Muscle of back (tissue), 3 donors: ENCODE measurements at regions not wholly inside any gene's neighbourhood (a gene's known extent, or its start where the extent isn't known, plus 50 kb on each side); places are given as distances from the start of the nearest gene placed in this dataset.
"Not testable (repeated sequence)": the region's sequence is repeated elsewhere in the genome, so short reads cannot be mapped to it uniquely, and the experiment has no call there.

Source experiments
- DNase-seq, 3 donors: peaks; one replicate each; pipeline versions ENCODE4 v3.0.0 to v3.0.0-alpha.2; 2013

DNA sequence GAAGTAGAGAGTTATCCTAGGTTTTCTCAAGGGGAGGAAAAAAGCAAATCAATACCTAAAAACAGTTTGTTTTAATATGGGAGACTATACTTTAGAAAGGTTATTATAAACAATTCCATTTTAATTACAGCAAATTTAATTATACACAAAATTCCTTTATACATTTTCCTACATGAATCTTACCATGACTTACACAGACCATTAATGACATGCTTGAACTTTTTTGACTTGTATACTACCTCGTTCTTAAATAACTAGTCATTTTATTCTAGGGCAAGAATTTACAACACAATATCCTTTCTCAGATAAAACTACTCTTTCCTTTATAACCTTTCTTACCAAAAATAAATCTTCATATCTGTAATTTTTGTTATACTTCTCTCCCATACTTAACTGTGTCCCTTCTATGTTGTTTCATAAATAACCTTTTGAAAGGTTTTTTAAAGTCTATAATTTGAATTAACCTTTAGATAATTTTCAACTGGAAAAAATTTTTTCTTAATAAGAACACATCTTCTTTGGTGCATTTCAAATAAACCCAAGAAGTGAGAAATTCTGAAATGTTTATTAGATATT is 729.4 kb downstream of the TENT5A start:
- DNase-seq, result no peak

GRCh38 chr6:81017586-81017985 is 734.9 kb downstream of the TENT5A start:
- not testable (repeated sequence) for DNase-seq

DNA sequence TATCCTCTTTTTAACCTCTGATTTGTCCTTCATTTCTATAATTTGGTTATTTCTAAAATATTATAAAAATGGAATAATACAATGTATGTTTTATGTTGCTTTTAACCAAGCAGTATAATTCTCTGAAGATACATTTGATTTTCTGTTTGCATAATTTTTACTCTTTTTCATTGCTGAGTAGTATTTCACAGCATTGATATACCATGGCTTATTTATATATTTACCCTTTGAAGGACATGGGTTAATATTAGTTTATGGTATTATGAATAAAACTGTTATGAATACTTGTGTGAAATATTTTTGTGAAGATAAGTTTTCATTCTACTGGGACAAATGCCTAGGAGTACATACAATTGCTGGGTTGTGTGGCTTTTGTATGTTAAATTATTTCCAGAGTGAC is 748.6 kb downstream of the TENT5A start:
- DNase-seq, result no peak

GRCh38 chr6:81003156-81003555 is 749.3 kb downstream of the TENT5A start:
- no peak for DNase-seq

GRCh38 chr6:81002126-81002525 is 750.4 kb downstream of the TENT5A start:
- DNase-seq, result no peak

DNA sequence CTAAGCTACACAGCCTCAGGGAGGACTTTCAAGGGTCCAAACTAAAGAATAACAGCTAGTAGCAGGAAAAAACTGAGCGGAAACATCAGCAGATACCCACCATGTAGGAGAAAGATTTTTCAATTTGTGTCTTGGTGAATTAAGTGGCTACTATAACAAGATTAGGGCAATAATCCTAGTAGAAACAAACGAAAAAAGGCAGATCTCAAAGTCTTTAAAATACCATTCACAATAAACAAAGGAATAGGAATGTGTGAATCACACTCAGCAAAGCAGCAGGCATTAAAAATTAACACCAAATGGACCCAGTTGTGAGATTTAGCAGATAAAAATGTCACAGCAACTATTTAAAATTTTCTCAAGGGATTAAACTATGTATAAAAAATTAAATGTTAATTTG is 761.2 kb downstream of the TENT5A start:
- DNase-seq, result no peak

DNA sequence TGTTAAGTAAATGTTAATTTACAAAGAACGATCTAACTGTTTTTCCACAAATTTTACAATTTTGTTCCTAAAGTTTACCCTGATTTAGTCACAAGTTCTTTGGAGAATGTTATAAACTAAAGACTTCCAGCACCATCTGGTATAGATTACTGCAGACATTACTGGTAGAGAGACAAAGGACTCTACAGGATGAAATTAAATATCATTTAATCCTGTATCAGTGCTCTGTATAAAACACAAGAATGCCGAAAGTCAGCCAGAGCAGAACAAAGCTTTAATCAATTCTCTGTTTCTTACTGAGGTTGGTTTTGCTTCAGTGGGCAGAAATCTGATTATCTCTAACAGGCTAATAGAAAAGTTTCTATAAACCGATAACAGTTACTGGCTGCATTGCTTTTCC is 763.6 kb downstream of the TENT5A start:
- peak; percentile 35 to 74 (median 44) for DNase-seq

GRCh38 chr6:80988286-80988685 is 764.2 kb downstream of the TENT5A start:
- peak; percentile 31 to 66 (median 39) for DNase-seq

DNA sequence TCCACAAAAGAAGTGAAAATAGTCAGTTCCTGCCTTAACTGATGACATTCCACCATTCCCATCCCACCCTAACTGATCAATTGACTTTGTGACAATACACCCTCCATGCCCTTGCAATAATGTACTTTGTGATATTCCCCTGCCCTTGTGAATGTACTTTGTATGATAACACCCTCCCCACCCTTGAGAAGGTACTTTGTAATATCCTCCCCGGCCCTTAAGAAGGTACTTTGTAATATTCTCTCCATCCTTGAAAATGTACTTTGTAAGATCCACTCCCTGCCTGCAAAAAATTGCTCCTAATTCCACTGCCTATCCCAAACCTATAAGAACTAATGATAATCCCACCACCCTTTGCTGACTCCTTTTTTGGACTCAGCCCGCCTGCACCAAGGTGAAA is 771.3 kb downstream of the TENT5A start:
- not testable (repeated sequence) for DNase-seq

DNA sequence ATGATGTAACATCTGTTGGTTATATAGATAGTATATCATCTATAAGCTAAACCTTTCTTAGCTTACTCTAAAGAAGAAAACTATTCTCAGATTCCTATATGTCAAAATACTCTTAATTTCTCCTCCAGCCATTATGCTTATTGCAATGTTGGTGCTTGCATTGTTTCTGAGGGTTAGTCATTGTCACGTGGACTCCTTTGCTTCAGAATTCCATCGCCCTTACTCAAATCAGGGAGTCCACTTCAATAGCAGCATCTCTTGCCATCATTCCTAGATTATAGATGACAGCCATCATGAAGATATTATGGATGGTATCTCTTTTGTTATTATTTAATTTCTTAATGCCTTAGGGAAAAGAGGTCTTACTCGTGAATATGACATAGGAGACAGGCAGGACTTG is 776.1 kb downstream of the TENT5A start:
- no peak for DNase-seq

DNA sequence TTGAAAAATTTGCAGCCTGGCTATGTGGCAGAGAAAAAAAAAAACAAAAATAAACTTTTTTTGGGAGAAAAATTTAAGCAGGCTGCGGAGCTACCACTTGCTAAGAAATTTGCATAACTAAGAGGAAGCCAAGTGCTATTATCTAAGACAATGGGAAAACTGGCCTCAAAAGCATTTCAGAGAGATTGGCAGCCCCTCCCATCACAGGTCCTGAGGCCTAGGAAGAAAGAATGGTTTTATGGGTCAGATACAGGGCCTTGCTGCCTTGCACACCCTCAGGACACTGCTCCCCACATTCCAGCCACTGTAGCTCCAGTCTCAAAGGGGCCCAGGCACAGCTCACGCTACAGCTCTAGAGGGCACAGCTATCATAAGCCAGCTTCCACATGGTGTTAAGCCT is 777.9 kb downstream of the TENT5A start:
- DNase-seq, result no peak

DNA sequence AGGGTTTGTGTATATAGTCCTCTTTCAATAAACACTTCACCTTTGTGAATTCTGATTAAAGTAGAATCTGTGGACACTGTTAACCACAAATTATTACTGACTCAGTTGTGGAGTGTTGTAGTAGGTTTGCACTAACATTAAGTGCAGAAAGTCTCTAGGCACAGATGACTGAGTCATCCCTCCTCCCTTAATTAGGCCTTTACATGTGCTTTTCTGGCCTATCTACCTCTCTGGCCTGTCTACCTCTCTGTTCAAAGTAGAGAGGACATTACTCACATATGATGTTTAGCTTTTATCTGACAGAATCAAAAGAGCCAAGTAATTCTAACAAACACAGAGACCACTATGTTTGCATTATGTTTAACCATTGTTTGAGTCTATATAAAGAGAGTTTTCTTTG is 783.0 kb downstream of the TENT5A start:
- DNase-seq, result no peak

DNA sequence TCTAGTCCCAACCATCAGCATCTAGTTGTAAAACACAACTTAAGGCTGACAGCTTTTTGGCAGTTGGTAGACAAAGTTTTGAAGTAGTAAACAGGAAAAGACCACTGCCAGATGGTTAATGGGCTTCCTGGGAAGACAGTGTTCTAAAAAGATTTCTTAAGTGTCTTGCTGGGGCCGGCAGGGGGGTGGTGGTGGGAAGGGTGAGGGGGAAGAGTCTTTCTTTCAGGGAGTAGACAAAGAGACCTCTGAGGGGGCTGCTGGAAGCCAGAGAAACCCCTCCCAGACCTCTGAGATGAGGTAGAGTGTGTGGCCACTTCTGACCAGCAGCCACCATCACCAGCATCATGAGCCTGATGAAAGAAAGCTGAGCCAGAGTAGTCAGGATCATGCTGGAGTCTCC is 784.9 kb downstream of the TENT5A start:
- no peak for DNase-seq

- no peak for DNase-seq
These were observed 790.1 kb downstream of the TENT5A start for GRCh38 chr6:80962382-80962781.

DNA sequence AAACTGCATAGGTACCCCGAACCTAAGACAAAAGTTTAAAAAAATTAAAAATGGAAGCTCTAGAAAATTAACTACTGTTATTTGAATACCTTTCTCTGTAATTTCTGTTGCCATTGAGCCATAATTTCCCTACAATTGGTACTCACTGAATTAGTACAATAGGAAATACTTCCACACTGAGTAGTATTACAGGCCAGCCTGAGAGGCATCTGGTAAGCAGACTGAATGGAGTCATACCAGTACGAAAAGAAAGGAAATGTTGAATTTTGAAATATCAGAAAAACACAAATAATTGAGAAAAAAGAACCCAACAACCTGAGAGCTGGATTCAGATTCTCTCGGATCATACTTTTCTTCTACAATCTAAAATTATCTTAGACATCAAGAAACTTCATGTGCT is 791.3 kb downstream of the TENT5A start:
- no peak for DNase-seq

DNA sequence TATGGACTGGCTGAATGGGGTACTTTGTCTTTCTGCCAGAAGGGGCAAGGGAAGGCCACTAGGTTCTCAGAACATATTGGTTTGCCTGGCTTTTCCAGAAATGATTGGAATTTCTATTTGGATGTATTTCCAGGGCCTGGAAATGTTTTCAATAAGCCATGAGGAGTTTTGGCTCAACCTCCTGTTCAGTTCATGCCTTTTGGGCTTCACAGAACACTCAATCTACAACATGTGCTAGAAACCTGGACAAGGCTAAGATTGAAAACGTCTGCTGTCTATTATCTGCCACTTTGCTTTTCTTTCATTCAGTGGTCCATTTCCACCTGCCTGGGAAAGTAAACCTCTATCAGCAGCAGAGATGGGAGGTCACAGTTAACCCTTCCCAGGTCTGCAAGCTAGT is 793.4 kb downstream of the TENT5A start:
- DNase-seq, result peak in 2 of 3 donors; percentile 18 to 36

GRCh38 chr6:80956898-80957297 is 795.6 kb downstream of the TENT5A start:
- no peak for DNase-seq

GRCh38 chr6:80952479-80952878 is 800.0 kb downstream of the TENT5A start:
- DNase-seq, result not testable (repeated sequence)

GRCh38 chr6:80946402-80946801 is 806.1 kb downstream of the TENT5A start:
- DNase-seq, result no peak

- peak; percentile 76 to 90 (median 82) for DNase-seq
These were observed 809.6 kb downstream of the TENT5A start for GRCh38 chr6:80942911-80943310.

DNA sequence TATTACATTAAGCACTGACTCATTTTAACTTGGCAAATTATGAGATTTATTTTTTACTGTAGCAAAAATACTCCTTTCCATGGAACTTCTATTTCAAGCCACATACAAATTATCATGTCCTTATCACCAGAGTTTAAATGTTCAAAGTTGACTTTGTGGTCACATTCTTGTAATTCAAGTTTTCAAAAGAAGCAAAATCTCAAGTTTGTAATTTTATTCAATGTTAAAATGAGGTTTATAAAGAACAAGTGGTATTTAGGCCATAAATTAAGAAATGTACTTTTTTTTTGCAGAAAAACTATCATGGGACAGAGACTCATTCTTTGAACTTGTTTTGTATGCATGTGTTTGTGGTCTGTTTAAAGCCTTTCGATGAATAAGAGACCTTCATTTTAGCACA is 811.5 kb downstream of the TENT5A start:
- peak in 1 of 3 donors; percentile 38 for DNase-seq

- DNase-seq, result peak; percentile 77 to 90 (median 82)
These were observed 811.9 kb downstream of the TENT5A start for GRCh38 chr6:80940571-80940970.

DNA sequence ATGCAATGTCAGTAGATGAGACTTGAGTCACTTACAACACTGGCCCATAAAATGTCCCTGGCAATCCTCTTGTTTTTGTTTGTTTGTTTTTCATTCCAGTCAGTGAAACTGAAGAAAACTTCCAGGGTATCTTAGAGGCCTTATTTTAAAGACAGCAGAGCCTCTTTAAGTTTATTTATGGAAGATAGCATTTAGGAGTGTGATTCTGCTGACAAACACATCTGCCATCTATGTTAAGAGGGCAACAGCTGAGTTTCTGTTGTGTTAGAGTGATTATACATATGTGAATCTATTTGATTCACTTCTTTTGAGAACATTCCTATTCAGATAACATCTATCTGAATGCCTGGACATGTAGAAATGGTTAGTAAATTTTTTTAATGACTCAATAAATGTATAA is 812.6 kb downstream of the TENT5A start:
- DNase-seq, result peak in 1 of 3 donors; percentile 35

GRCh38 chr6:80939480-80939879 is 813.0 kb downstream of the TENT5A start:
- DNase-seq, result no peak

DNA sequence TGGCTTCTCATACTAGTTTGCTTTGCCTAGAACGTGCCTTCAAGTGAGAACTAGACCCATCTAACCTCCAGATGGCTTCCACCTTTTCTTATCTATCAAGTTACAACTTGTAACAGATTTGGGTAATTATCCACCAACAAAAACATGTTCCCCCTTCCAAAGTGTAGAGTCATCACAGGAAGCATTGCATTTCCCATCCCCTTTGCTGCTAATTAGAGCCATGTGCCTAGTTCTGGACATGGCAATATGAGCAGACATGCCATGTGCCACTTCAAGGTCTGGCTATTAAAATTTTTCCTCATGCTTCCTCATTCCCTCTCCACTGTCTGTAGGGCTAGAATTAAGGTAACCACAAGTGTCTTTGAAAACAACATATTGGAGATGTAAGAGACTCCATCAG is 814.4 kb downstream of the TENT5A start:
- DNase-seq, result no peak
